B cell (primary cell): ENCODE measurements at regions not wholly inside any gene's neighbourhood (a gene's known extent, or its start where the extent isn't known, plus 50 kb on each side); places are given as distances from the start of the nearest gene placed in this dataset.

Experiments used
- ATAC-seq: fragments of 200-7000 bp; cut with Tn5 transposase; one replicate; pipeline ENCODE4 v1.10.0; 2021; ENCODE audit warnings: low read depth, mild to moderate bottlenecking, moderate number of reproducible peaks, moderate library complexity
- CTCF ChIA-PET: fragments of 350-600 bp; sonication (Branson Sonifier 250); formaldehyde crosslinking; loops from one replicate; lab custom pipeline; 2021; ENCODE audit warnings: antibody characterized with exemption, inconsistent platforms; lab: Charles Lee
- POLR2A ChIA-PET: fragments of 350-600 bp; sonication (Branson Sonifier 250); formaldehyde crosslinking; loops from one replicate; lab custom pipeline; 2021; ENCODE audit warnings: antibody characterized with exemption; lab: Charles Lee
- DNase-seq: peaks from one replicate; pipeline ENCODE4 v3.0.0; 2013
- H2AFZ ChIP-seq: 2 replicates; pipeline ENCODE4 v1.6.1; 2012; ENCODE audit warnings: mild to moderate bottlenecking, low read depth, low read length; ENCODE audit not compliant: insufficient read depth, poor library complexity, severe bottlenecking
- H3K27ac ChIP-seq, 2 donors: 1 replicate in 1 of 2; 2 replicates in 1 of 2; pipeline ENCODE4 v1.5.1; 2012 to 2013; ENCODE audit warnings: low read length in 2 of 2, mild to moderate bottlenecking in 2 of 2, moderate library complexity in 1 of 2
- H3K27me3 ChIP-seq, 4 experiments: fragments of 200-600 bp in 1 of 4; sonication (generic) in 1 of 4; replicated peaks in 1 of 4; 1 replicate in 2 of 4; 2 replicates in 2 of 4; pipeline versions ENCODE4 v1.6.1 to v1.7.0; 2013 to 2016; ENCODE audit warnings: low read length in 3 of 4, mild to moderate bottlenecking in 2 of 4, mixed read lengths in 1 of 4, moderate library complexity in 1 of 4; ENCODE audit not compliant: insufficient read depth in 4 of 4, control insufficient read depth in 3 of 4; ENCODE audit errors: control extremely low read depth in 1 of 4
- H3K36me3 ChIP-seq, 2 experiments: replicated peaks in 1 of 2; 1 replicate in 1 of 2; 2 replicates in 1 of 2; pipeline versions ENCODE4 v1.6.1 to v1.7.1; 2013; ENCODE audit warnings: low read length in 1 of 2; ENCODE audit not compliant: insufficient read depth in 2 of 2, control insufficient read depth in 1 of 2; ENCODE audit errors: control extremely low read depth in 1 of 2, extremely low read depth in 1 of 2
- H3K4me1 ChIP-seq, 2 donors: fragments of 200-600 bp in 1 of 2; sonication (generic) in 1 of 2; 1 replicate in 1 of 2; 2 replicates in 1 of 2; pipeline versions ENCODE4 v1.5.1 to v1.6.1; 2013 to 2017; ENCODE audit warnings: low read length in 2 of 2; ENCODE audit not compliant: control insufficient read depth in 2 of 2, insufficient read depth in 2 of 2
- H3K4me2 ChIP-seq: replicated peaks from 2 replicates; pipeline ENCODE3; 2012; ENCODE audit warnings: mild to moderate bottlenecking, low read depth, low read length; ENCODE audit not compliant: poor library complexity, severe bottlenecking
- H3K4me3 ChIP-seq, 5 experiments: fragments of 200-600 bp in 1 of 5; sonication (generic) in 1 of 5; 1 replicate in 3 of 5; 2 replicates in 2 of 5; pipeline versions ENCODE4 v1.5.1 to v1.7.0; 2011 to 2016; ENCODE audit warnings: low read length in 4 of 5, mild to moderate bottlenecking in 4 of 5, low read depth in 2 of 5, control low read depth in 1 of 5, moderate library complexity in 1 of 5; ENCODE audit not compliant: insufficient read depth in 1 of 5; ENCODE audit errors: control extremely low read depth in 1 of 5, extremely low read depth in 1 of 5
- H3K79me2 ChIP-seq: fragments of 200-600 bp; sonication (generic); one replicate; pipeline ENCODE4 v1.6.0; 2016; ENCODE audit warnings: low read length; ENCODE audit not compliant: control insufficient read depth, insufficient read depth
- H3K9ac ChIP-seq: fragments of 200-600 bp; sonication (generic); 2 replicates; pipeline ENCODE4 v1.6.1; 2017; ENCODE audit warnings: mild to moderate bottlenecking, low read length, moderate library complexity
- H3K9me3 ChIP-seq, 3 donors: one replicate each; pipeline versions ENCODE4 v1.6.1 to v1.7.1; 2013; ENCODE audit warnings: low read length in 2 of 3; ENCODE audit not compliant: control insufficient read depth in 2 of 3, insufficient read depth in 1 of 3; ENCODE audit errors: control extremely low read depth in 1 of 3
- H4K20me1 ChIP-seq: 2 replicates; pipeline ENCODE4 v1.6.0; 2012; ENCODE audit warnings: mild to moderate bottlenecking, low read length; ENCODE audit not compliant: insufficient read depth, control insufficient read depth, poor library complexity, severe bottlenecking
- H3K27ac Mint-ChIP-seq: one replicate; pipeline ENCODE4 v1.8.0; 2021; ENCODE audit warnings: mixed read lengths
- H3K27me3 Mint-ChIP-seq: one replicate; pipeline ENCODE4 v1.8.0; 2021; ENCODE audit warnings: mixed read lengths
- H3K4me1 Mint-ChIP-seq: one replicate; pipeline ENCODE4 v1.8.0; 2021; ENCODE audit warnings: mixed read lengths
- H3K4me3 Mint-ChIP-seq: one replicate; pipeline ENCODE4 v1.8.0; 2021; ENCODE audit warnings: mixed read lengths
- H3K9me3 Mint-ChIP-seq: one replicate; pipeline ENCODE4 v1.8.0; 2022; ENCODE audit warnings: mixed read lengths; ENCODE audit not compliant: insufficient read depth
- EZH2 ChIP-seq: IDR thresholded peaks from 2 replicates; pipeline ENCODE4 v1.6.1; 2012; ENCODE audit warnings: borderline replicate concordance, low read depth, mild to moderate bottlenecking, moderate library complexity, low read length; ENCODE audit not compliant: insufficient read depth, poor library complexity, severe bottlenecking
- WGBS: methylation state at CpG from one replicate; pipeline ENCODE4 v1.1.5; 2013; ENCODE audit warnings: missing lambda C conversion rate; ENCODE audit not compliant: insufficient coverage; 5-methylcytosine and 5-hydroxymethylcytosine counted together
- intact Hi-C: fragments of 100-400 bp; cut with micrococcal nuclease; formaldehyde crosslinking; loops from one replicate; pipeline ENCODE4 v1.10.0; 2022
- TF ChIP-seq, protein P1 (sequence below): fragments of 200-600 bp; IDR thresholded peaks from one replicate; pipeline ENCODE4 v1.8.0; 2022; ENCODE audit warnings: antibody characterized with exemption, mild to moderate bottlenecking

DNA sequence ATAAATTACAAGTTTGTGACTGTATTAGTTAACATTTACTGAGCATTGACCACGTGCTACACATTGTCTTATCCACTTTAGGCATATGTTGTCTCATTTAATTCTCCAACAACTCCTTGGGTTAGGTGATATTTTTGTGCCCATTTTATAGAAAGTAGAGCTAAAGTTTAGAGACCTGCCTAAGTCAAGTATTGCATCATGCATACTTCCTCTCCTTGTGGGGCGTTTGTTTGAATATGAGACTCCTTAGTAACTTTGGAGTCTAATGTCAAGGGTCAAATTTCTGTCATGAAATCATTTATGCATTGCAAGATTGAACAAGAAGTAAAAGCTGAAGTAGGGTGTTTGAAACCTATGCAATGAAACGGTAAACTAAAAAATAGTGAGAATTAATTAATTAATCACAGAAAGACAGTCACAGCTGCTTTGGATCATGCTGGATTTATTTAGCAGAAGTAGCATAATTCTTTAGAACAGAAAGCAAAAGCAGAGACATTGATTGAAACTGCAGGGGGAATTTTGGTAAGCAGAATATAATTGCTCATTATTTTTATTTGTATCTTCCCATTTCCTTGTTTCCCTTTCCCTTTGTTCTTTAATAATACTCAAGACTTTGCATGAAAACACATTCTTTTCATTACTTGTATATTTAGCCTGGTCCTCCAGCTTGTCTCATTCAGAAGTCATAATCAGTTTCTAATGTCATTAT lies 1374.4 kb upstream of the GJE1 start:
- H3K27me3 ChIP-seq = no peaks in the 10 kb centered on the region
- no CpG with 5 or more reads among the region's 3 CpGs for WGBS
- no peaks in the 10 kb centered on the region for H3K4me1 ChIP-seq
- DNase-seq = no peak
- intact Hi-C loops = no loop called here
- H2AFZ ChIP-seq = no peak overlapping the region
- H3K4me3 ChIP-seq = no peak overlapping the region
- Mint-ChIP-seq H3K9me3 (no peaks in the 10 kb centered on the region), H3K27ac (no peak overlapping the region), H3K4me1 (no peaks in the 10 kb centered on the region), H3K4me3 (no peak overlapping the region), H3K27me3 (no peaks in the 10 kb centered on the region)
- H3K9ac ChIP-seq = no peak overlapping the region
- no peak overlapping the region for H3K27ac ChIP-seq
- ChIA-PET CTCF (no interaction called here), POLR2A (no interaction called here)
- no peaks in the 10 kb centered on the region for H3K36me3 ChIP-seq
- ATAC-seq = no peak
- TF ChIP-seq, protein P1, sequence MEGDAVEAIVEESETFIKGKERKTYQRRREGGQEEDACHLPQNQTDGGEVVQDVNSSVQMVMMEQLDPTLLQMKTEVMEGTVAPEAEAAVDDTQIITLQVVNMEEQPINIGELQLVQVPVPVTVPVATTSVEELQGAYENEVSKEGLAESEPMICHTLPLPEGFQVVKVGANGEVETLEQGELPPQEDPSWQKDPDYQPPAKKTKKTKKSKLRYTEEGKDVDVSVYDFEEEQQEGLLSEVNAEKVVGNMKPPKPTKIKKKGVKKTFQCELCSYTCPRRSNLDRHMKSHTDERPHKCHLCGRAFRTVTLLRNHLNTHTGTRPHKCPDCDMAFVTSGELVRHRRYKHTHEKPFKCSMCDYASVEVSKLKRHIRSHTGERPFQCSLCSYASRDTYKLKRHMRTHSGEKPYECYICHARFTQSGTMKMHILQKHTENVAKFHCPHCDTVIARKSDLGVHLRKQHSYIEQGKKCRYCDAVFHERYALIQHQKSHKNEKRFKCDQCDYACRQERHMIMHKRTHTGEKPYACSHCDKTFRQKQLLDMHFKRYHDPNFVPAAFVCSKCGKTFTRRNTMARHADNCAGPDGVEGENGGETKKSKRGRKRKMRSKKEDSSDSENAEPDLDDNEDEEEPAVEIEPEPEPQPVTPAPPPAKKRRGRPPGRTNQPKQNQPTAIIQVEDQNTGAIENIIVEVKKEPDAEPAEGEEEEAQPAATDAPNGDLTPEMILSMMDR = no peak
- TF ChIP-seq EZH2 = no peak
- H4K20me1 ChIP-seq = no peaks in the 10 kb centered on the region
- no peaks in the 10 kb centered on the region for H3K79me2 ChIP-seq
- H3K4me2 ChIP-seq = no peak overlapping the region
- no peaks in the 10 kb centered on the region for H3K9me3 ChIP-seq

GRCh38 chr6:140752234-140752633 lies 1377.8 kb upstream of the CITED2 start:
- intact Hi-C loops = no loop called here
- no peak overlapping the region for H3K4me3 Mint-ChIP-seq
- DNase-seq = no peak
- H3K36me3 ChIP-seq = no peaks in the 10 kb centered on the region
- no peak overlapping the region for H2AFZ ChIP-seq
- H3K4me2 ChIP-seq = no peak overlapping the region
- TF ChIP-seq EZH2 = no peak
- TF ChIP-seq, protein P1 = no peak
- no peaks in the 10 kb centered on the region for H3K79me2 ChIP-seq
- no peaks in the 10 kb centered on the region for H3K27me3 ChIP-seq
- ChIA-PET POLR2A (no interaction called here), CTCF (no interaction called here)
- no peak overlapping the region for H3K9ac ChIP-seq
- no peak for ATAC-seq
- H3K4me1 ChIP-seq = no peaks in the 10 kb centered on the region
- no peaks in the 10 kb centered on the region for H3K9me3 Mint-ChIP-seq
- no peaks in the 10 kb centered on the region for H3K27me3 Mint-ChIP-seq
- H3K4me1 Mint-ChIP-seq = no peaks in the 10 kb centered on the region
- no peak overlapping the region for H3K27ac Mint-ChIP-seq
- WGBS = no CpG with 5 or more reads among the region's 1 CpG
- H3K9me3 ChIP-seq = peaks cover 0 to 8% (median 5%) of the 10 kb centered on the region in 3 donors
- no peak overlapping the region for H3K27ac ChIP-seq
- H4K20me1 ChIP-seq = no peaks in the 10 kb centered on the region
- H3K4me3 ChIP-seq = no peak overlapping the region
